ENCODE measurements at regions not wholly inside any gene's neighbourhood (a gene's known extent, or its start where the extent isn't known, plus 50 kb on each side); places are given as distances from the start of the nearest gene placed in this dataset.
A peak's percentile ranks its signal among the peaks of the same experiment; 100 is the strongest.

DNA sequence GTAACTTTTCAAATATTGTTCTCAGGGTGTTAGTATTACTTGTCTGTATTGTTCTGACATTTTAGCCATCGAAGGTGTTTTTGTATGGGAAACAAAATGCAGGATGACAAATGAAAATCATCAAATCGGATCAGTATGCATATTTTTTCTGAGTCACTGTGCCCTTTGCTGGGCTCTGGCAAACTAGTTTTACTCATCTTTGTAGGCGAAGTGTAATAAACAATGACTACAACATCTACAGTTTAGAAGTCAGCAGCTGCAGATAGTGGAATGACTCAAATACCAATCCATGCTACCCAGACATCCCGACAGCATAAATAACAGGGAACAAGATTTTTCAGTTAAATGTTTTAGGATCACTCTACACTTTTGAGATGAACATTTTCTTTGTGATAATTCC is 557.3 kb upstream of the TENM3 start:
- Mint-ChIP-seq H3K27ac (ENCODE audit: unreplicated experiment) (peak overlapping the region; percentile 90), H3K9me3 (ENCODE audit: unreplicated experiment) (no peaks in the 10 kb centered on the region), H3K36me3 (ENCODE audit: low read depth, unreplicated experiment) (no peaks in the 10 kb centered on the region), H3K4me1 (ENCODE audit: low read depth, unreplicated experiment) (peaks cover 49% of the 10 kb centered on the region), H3K4me3 (ENCODE audit: unreplicated experiment) (no peak overlapping the region), H3K27me3 (ENCODE audit: low read depth, unreplicated experiment) (no peaks in the 10 kb centered on the region)
- peak; percentile 95 for DNase-seq (ENCODE audit: low read depth)
- no peaks in the 10 kb centered on the region for H3K36me3 ChIP-seq (ENCODE audit: insufficient read depth, low read length)
- peaks cover 67% of the 10 kb centered on the region for H3K4me1 ChIP-seq (ENCODE audit: insufficient read depth, low read length)
- FAIRE-seq, result peak; percentile 97
- H3K27me3 ChIP-seq (ENCODE audit: insufficient read depth, low read length), result no peaks in the 10 kb centered on the region
- no peaks in the 10 kb centered on the region for H3K9me3 ChIP-seq (ENCODE audit: insufficient read depth, low read depth, low read length)
- peak overlapping the region; percentile 5 for H3K4me3 ChIP-seq (ENCODE audit: insufficient read depth, low read depth, low read length)
- no peak for TF ChIP-seq EZH2 (IDR thresholded peaks at IDR 0.05; ENCODE audit: insufficient read depth, low read length)
- TF ChIP-seq, protein P1, sequence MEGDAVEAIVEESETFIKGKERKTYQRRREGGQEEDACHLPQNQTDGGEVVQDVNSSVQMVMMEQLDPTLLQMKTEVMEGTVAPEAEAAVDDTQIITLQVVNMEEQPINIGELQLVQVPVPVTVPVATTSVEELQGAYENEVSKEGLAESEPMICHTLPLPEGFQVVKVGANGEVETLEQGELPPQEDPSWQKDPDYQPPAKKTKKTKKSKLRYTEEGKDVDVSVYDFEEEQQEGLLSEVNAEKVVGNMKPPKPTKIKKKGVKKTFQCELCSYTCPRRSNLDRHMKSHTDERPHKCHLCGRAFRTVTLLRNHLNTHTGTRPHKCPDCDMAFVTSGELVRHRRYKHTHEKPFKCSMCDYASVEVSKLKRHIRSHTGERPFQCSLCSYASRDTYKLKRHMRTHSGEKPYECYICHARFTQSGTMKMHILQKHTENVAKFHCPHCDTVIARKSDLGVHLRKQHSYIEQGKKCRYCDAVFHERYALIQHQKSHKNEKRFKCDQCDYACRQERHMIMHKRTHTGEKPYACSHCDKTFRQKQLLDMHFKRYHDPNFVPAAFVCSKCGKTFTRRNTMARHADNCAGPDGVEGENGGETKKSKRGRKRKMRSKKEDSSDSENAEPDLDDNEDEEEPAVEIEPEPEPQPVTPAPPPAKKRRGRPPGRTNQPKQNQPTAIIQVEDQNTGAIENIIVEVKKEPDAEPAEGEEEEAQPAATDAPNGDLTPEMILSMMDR (IDR thresholded peaks at IDR 0.05; ENCODE audit: insufficient read depth, low read depth, low read length), result no peak
- H4K20me1 ChIP-seq (ENCODE audit: insufficient read depth, low read length), result no peaks in the 10 kb centered on the region
- no peak overlapping the region for H2AFZ ChIP-seq (ENCODE audit: low read depth, low read length)
- peak overlapping the region; percentile 83 for H3K9ac ChIP-seq (ENCODE audit: low read length)
- H3K79me2 ChIP-seq (ENCODE audit: insufficient read depth, low read length), result no peaks in the 10 kb centered on the region
- H3K4me2 ChIP-seq (ENCODE audit: low read length), result peak overlapping the region; percentile 75
- peak overlapping the region; percentile 98 for H3K27ac ChIP-seq (ENCODE audit: low read depth, low read length)

DNA sequence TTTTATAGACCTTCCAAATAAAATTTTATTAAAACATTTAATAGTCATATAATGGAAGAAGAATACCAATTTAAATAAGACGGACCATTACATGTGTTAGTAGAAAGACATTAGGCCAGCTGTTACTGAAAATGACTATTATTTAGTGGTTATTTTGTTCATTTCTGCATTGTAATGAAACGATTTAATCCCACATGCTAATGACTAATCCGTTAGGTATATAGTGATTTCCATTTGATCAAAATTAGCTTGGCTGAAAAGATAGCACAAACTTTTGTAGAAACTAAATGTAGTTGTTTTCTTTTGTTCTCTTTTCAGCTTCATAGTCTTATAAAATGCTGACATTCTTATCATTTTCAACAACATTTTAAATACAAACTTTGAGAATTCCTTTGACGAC is 556.1 kb upstream of the TENM3 start:
- Histone ChIP-seq H3K9ac (ENCODE audit: low read length) (peak overlapping the region; percentile 67), H3K4me2 (ENCODE audit: low read length) (peak overlapping the region; percentile 18), H3K9me3 (ENCODE audit: insufficient read depth, low read depth, low read length) (no peaks in the 10 kb centered on the region), H3K79me2 (ENCODE audit: insufficient read depth, low read length) (no peaks in the 10 kb centered on the region), H2AFZ (ENCODE audit: low read depth, low read length) (no peak overlapping the region), H3K27me3 (ENCODE audit: insufficient read depth, low read length) (no peaks in the 10 kb centered on the region), H3K27ac (ENCODE audit: low read depth, low read length) (peak overlapping the region; percentile 98), H3K4me3 (ENCODE audit: insufficient read depth, low read depth, low read length) (no peak overlapping the region), H3K36me3 (ENCODE audit: insufficient read depth, low read length) (no peaks in the 10 kb centered on the region), H4K20me1 (ENCODE audit: insufficient read depth, low read length) (no peaks in the 10 kb centered on the region), H3K4me1 (ENCODE audit: insufficient read depth, low read length) (peaks cover 64% of the 10 kb centered on the region)
- TF ChIP-seq, protein P1 (IDR thresholded peaks at IDR 0.05; ENCODE audit: insufficient read depth, low read depth, low read length), result no peak
- TF ChIP-seq EZH2 (IDR thresholded peaks at IDR 0.05; ENCODE audit: insufficient read depth, low read length), result no peak
- Mint-ChIP-seq H3K9me3 (ENCODE audit: unreplicated experiment) (no peaks in the 10 kb centered on the region), H3K27me3 (ENCODE audit: low read depth, unreplicated experiment) (no peaks in the 10 kb centered on the region), H3K36me3 (ENCODE audit: low read depth, unreplicated experiment) (no peaks in the 10 kb centered on the region), H3K4me3 (ENCODE audit: unreplicated experiment) (no peak overlapping the region), H3K27ac (ENCODE audit: unreplicated experiment) (peak overlapping the region; percentile 82), H3K4me1 (ENCODE audit: low read depth, unreplicated experiment) (peaks cover 48% of the 10 kb centered on the region)
- FAIRE-seq (no peak), DNase-seq (ENCODE audit: low read depth) (peak; percentile 71)

DNA sequence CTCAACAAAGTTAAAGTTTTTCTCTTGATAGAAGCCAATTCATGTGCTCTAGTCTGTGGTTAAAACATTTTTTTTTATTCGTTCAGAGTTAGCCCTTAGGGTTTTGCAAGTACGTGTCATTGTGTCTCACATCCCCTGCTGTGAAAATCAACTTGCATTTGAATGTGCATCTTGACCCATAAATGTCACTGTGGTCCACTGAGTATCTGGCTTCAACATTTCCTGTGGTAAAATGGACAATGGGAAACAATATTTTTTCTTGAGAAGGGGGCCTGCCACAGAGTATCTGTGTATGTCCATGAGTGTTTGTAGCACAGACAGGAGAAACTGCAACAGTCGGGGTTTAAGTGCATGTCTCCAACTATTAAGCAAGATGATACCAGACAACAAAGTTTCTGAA is 554.8 kb upstream of the TENM3 start:
- Histone ChIP-seq H3K27me3 (ENCODE audit: insufficient read depth, low read length) (no peaks in the 10 kb centered on the region), H3K4me2 (ENCODE audit: low read length) (peak overlapping the region; percentile 63), H3K36me3 (ENCODE audit: insufficient read depth, low read length) (no peaks in the 10 kb centered on the region), H3K9ac (ENCODE audit: low read length) (peak overlapping the region; percentile 67), H3K79me2 (ENCODE audit: insufficient read depth, low read length) (no peaks in the 10 kb centered on the region), H2AFZ (ENCODE audit: low read depth, low read length) (peak overlapping the region; percentile 19), H3K9me3 (ENCODE audit: insufficient read depth, low read depth, low read length) (no peaks in the 10 kb centered on the region), H3K4me3 (ENCODE audit: insufficient read depth, low read depth, low read length) (no peak overlapping the region), H4K20me1 (ENCODE audit: insufficient read depth, low read length) (no peaks in the 10 kb centered on the region), H3K4me1 (ENCODE audit: insufficient read depth, low read length) (peaks cover 58% of the 10 kb centered on the region), H3K27ac (ENCODE audit: low read depth, low read length) (peak overlapping the region; percentile 98)
- Mint-ChIP-seq H3K27ac (ENCODE audit: unreplicated experiment) (peak overlapping the region; percentile 15), H3K9me3 (ENCODE audit: unreplicated experiment) (no peaks in the 10 kb centered on the region), H3K36me3 (ENCODE audit: low read depth, unreplicated experiment) (no peaks in the 10 kb centered on the region), H3K27me3 (ENCODE audit: low read depth, unreplicated experiment) (no peaks in the 10 kb centered on the region), H3K4me3 (ENCODE audit: unreplicated experiment) (no peak overlapping the region), H3K4me1 (ENCODE audit: low read depth, unreplicated experiment) (peaks cover 41% of the 10 kb centered on the region)
- FAIRE-seq (no peak), DNase-seq (ENCODE audit: low read depth) (peak; percentile 90)
- TF ChIP-seq, protein P1 (IDR thresholded peaks at IDR 0.05; ENCODE audit: insufficient read depth, low read depth, low read length), result no peak
- TF ChIP-seq EZH2 (IDR thresholded peaks at IDR 0.05; ENCODE audit: insufficient read depth, low read length), result no peak
